K562 (cell line): ENCODE measurements at regions not wholly inside any gene's neighbourhood (a gene's known extent, or its start where the extent isn't known, plus 50 kb on each side); places are given as distances from the start of the nearest gene placed in this dataset.

Source experiments
- BMI1 ChIP-seq: fragments of 150-350 bp; IDR thresholded peaks from 2 replicates; pipeline ENCODE4 v1.6.1; 2014; ENCODE audit warnings: low read length
- FOS ChIP-seq: IDR thresholded peaks from 3 replicates; pipeline ENCODE4 v1.6.1; 2011; ENCODE audit not compliant: insufficient read length; ENCODE audit errors: extremely low read depth
- FOXA3 ChIP-seq, 2 experiments: fragments of 450-650 bp in 1 of 2; sonication (generic) in 1 of 2; formaldehyde crosslinking; IDR thresholded peaks in 1 of 2; conservative IDR thresholded peaks in 1 of 2; 2 replicates each; pipeline versions ENCODE4 v1.4.0 to v1.8.0; 2020 to 2022; ENCODE audit warnings: mild to moderate bottlenecking in 2 of 2, missing genetic modification reagents in 1 of 2
- L3MBTL2 ChIP-seq: fragments of 450-650 bp; IDR thresholded peaks from 2 replicates; pipeline ENCODE4 v1.6.1; 2016; ENCODE audit warnings: mild to moderate bottlenecking, moderate library complexity
- MAFG ChIP-seq: fragments of 450-650 bp; conservative IDR thresholded peaks from 2 replicates; pipeline ENCODE4 v1.6.1; 2016; ENCODE audit warnings: missing genetic modification characterization, missing compliant biosample characterization
- MXD1 ChIP-seq: fragments of 250-450 bp; sonication (Bioruptor Pico); IDR thresholded peaks from 2 replicates; pipeline ENCODE4 v1.8.0; 2021; ENCODE audit warnings: borderline replicate concordance, mild to moderate bottlenecking, moderate library complexity; ENCODE audit not compliant: poor library complexity, severe bottlenecking
- STAG1 ChIP-seq: sonication (generic); formaldehyde crosslinking; IDR thresholded peaks from 2 replicates; pipeline ENCODE4 v1.5.0; 2020; ENCODE audit warnings: missing genetic modification reagents, borderline replicate concordance
- XRCC3 ChIP-seq: fragments of 450-650 bp; IDR thresholded peaks from 2 replicates; pipeline ENCODE4 v1.6.1; 2017; ENCODE audit warnings: mild to moderate bottlenecking, moderate library complexity
- ZNF212 ChIP-seq: fragments of 450-650 bp; formaldehyde crosslinking; IDR thresholded peaks from 2 replicates; pipeline ENCODE4 v1.4.0; 2020; ENCODE audit warnings: mild to moderate bottlenecking
- ZNF347 ChIP-seq: fragments of 450-650 bp; formaldehyde crosslinking; IDR thresholded peaks from 2 replicates; pipeline ENCODE4 v1.4.0; 2020; ENCODE audit warnings: low read depth, mild to moderate bottlenecking, moderate library complexity
- TF ChIP-seq, protein P1 (sequence below), 2 experiments: fragments of 450-650 bp; IDR thresholded peaks; 2 replicates each; pipeline ENCODE4 v1.6.1; 2016; ENCODE audit warnings: mild to moderate bottlenecking in 2 of 2, borderline replicate concordance in 1 of 2, low read depth in 1 of 2, moderate library complexity in 1 of 2

- TF ChIP-seq ZNF347 (no peak), BMI1 (no peak), FOS (no peak), STAG1 (no peak), ZNF212 (CRISPR knock-in tag) (no peak), MAFG (tag) (no peak), FOXA3 (CRISPR knock-in tag; conservative IDR thresholded peaks at IDR 0.05 in 1 of 2, IDR thresholded peaks at IDR 0.05 in 1 of 2) (no peak), MXD1 (CRISPR knock-in tag) (no peak), XRCC3 (no peak), L3MBTL2 (no peak)
- TF ChIP-seq, protein P1, sequence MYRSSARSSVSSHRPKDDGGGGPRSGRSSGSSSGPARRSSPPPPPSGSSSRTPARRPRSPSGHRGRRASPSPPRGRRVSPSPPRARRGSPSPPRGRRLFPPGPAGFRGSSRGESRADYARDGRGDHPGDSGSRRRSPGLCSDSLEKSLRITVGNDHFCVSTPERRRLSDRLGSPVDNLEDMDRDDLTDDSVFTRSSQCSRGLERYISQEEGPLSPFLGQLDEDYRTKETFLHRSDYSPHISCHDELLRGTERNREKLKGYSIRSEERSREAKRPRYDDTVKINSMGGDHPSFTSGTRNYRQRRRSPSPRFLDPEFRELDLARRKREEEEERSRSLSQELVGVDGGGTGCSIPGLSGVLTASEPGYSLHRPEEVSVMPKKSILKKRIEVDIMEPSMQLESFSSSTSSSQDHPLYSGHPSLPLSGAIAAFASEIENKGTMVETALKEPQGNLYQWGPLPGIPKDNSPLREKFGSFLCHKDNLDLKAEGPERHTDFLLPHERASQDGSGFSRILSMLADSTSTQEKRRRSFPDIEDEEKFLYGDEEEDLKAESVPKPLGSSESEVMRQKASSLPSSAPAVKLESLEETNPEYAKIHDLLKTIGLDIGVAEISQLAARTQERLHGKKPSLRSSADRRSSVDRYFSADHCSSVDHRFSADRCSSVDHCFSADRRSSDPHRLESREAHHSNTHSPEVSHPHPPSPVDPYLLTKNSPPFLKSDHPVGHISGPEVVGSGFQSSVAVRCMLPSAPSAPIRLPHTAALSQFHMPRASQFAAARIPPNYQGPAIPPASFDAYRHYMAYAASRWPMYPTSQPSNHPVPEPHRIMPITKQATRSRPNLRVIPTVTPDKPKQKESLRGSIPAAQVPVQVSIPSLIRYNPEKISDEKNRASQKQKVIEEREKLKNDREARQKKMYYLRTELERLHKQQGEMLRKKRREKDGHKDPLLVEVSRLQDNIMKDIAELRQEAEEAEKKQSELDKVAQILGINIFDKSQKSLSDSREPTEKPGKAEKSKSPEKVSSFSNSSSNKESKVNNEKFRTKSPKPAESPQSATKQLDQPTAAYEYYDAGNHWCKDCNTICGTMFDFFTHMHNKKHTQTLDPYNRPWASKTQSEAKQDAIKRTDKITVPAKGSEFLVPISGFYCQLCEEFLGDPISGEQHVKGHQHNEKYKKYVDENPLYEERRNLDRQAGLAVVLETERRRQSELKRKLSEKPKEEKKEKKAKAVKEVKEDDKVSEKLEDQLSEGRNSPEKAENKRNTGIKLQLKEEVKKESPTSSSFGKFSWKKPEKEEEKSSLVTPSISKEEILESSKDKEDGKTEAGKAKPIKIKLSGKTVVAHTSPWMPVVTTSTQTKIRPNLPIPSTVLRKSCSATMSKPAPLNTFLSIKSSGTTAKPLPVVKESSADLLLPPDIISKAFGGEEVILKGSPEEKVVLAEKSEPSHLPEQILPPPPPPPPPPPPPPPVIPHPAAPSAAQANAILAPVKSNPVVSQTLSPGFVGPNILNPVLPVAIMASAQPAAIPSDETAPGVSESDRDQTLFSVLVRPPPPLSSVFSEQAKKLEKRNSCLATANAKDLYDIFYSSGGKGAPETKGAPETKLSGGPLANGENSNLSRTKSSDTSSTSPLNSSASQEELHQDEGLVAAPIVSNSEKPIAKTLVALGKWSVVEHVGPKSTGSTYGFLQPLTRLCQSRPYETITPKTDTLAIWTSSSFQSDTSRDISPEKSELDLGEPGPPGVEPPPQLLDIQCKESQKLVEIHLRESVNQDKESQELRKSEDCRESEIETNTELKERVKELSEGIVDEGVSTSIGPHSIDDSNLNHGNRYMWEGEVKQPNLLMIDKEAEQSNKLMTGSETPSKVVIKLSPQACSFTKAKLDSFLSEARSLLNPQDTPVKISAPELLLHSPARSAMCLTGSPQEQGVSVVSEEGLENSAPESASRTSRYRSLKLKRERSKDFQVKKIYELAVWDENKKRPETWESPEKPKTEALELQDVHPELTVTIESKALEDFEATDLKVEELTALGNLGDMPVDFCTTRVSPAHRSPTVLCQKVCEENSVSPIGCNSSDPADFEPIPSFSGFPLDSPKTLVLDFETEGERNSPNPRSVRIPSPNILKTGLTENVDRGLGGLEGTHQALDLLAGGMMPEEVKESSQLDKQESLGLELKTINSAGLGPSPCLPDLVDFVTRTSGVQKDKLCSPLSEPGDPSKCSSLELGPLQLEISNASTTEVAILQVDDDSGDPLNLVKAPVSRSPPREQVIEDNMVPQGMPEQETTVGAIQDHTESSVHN (IDR thresholded peaks at IDR 0.05; ENCODE audit: borderline replicate concordance in 1 of 2, low read depth in 1 of 2), result no peak
Observed at GRCh38 chr4:30559481-30559880, 160.7 kb upstream of the PCDH7 start (continued).
